GM12801 (cell line): ENCODE measurements at regions not wholly inside any gene's neighbourhood (a gene's known extent, or its start where the extent isn't known, plus 50 kb on each side); places are given as distances from the start of the nearest gene placed in this dataset.

Source experiments
- TF ChIP-seq, protein P1 (sequence below): IDR thresholded peaks from one replicate; pipeline ENCODE4 v1.5.1; 2011; ENCODE audit warnings: control low read depth; ENCODE audit not compliant: insufficient read length; ENCODE audit errors: extremely low read depth

GRCh38 chr9:119810645-119811429 lies 441.6 kb upstream of the BRINP1 start:
- TF ChIP-seq, protein P1, sequence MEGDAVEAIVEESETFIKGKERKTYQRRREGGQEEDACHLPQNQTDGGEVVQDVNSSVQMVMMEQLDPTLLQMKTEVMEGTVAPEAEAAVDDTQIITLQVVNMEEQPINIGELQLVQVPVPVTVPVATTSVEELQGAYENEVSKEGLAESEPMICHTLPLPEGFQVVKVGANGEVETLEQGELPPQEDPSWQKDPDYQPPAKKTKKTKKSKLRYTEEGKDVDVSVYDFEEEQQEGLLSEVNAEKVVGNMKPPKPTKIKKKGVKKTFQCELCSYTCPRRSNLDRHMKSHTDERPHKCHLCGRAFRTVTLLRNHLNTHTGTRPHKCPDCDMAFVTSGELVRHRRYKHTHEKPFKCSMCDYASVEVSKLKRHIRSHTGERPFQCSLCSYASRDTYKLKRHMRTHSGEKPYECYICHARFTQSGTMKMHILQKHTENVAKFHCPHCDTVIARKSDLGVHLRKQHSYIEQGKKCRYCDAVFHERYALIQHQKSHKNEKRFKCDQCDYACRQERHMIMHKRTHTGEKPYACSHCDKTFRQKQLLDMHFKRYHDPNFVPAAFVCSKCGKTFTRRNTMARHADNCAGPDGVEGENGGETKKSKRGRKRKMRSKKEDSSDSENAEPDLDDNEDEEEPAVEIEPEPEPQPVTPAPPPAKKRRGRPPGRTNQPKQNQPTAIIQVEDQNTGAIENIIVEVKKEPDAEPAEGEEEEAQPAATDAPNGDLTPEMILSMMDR, result no peak

DNA sequence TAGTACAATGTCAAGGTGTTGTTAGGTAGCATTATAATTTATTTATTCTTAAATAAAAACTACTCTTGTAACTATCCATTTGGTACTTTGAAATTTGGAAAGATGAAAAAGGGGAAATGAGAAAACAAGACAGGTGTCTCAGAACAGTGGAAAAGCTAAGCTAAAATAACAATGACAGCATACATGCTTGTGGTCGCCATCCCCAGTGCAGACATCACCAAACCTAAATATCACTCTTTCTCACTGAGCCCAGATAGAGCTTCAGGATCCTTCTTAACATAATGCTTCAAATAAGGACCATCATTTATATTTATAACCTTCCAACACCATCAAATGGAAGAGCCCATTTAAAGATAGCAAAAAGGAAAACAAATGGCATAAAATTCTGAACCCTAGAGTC lies 434.4 kb upstream of the BRINP1 start:
- TF ChIP-seq, protein P1, result no peak

GRCh38 chr9:119802621-119803020 lies 433.4 kb upstream of the BRINP1 start:
- TF ChIP-seq, protein P1, result no peak

- TF ChIP-seq, protein P1, result no peak
Observed at GRCh38 chr9:119802133-119802532, 432.9 kb upstream of the BRINP1 start.

GRCh38 chr9:119801311-119801710 lies 432.1 kb upstream of the BRINP1 start:
- TF ChIP-seq, protein P1, result no peak

DNA sequence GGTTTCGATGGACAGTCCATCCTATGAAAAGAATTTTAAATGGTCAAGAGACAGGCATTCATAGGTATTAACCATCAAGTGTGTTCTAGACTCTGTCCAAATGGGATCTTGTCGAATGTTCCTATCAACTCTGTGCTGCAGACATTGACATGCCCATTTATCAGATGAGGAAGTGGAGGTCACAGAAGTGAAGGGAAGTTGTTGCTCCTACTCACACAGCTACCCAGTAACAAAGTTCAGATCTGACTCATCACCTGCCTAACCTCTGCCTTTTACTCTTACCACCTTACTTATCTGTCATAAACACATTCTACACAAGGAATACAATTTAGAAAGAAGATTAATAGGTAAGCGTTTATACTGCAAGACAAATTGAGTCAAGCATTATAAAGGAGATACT lies 426.2 kb upstream of the BRINP1 start:
- TF ChIP-seq, protein P1, result no peak

- TF ChIP-seq, protein P1, result no peak
Observed at GRCh38 chr9:119794836-119795235, 425.6 kb upstream of the BRINP1 start.
